Activated CD4-positive, alpha-beta memory T cell treated with anti-CD3 and anti-CD28 coated beads for 36 hours (primary cell): ENCODE measurements at regions not wholly inside any gene's neighbourhood (a gene's known extent, or its start where the extent isn't known, plus 50 kb on each side); places are given as distances from the start of the nearest gene placed in this dataset.
"Not testable (repeated sequence)": the region's sequence is repeated elsewhere in the genome, so short reads cannot be mapped to it uniquely, and the experiment has no call there.

Experiments
- CTCF ChIA-PET: fragments of 350-600 bp; sonication (Branson Sonifier 250); formaldehyde crosslinking; loops from one replicate; lab custom pipeline; 2021; ENCODE audit warnings: antibody characterized with exemption, inconsistent platforms; lab: Charles Lee
- POLR2A ChIA-PET: fragments of 350-600 bp; sonication (Branson Sonifier 250); formaldehyde crosslinking; loops from one replicate; lab custom pipeline; 2021; ENCODE audit warnings: antibody characterized with exemption; lab: Charles Lee
- DNase-seq: peaks from one replicate; pipeline ENCODE4 v3.0.0-alpha.2; 2020
- H3K27ac Mint-ChIP-seq: one replicate; pipeline ENCODE4 v1.8.0; 2021; ENCODE audit warnings: mixed read lengths
- H3K27me3 Mint-ChIP-seq: one replicate; pipeline ENCODE4 v1.8.0; 2021; ENCODE audit warnings: mixed read lengths
- H3K36me3 Mint-ChIP-seq: one replicate; pipeline ENCODE4 v1.8.0; 2021; ENCODE audit warnings: mixed read lengths
- H3K4me1 Mint-ChIP-seq: one replicate; pipeline ENCODE4 v1.8.0; 2021; ENCODE audit warnings: low read depth, mixed read lengths
- H3K4me3 Mint-ChIP-seq: one replicate; pipeline ENCODE4 v1.8.0; 2021; ENCODE audit warnings: mild to moderate bottlenecking, mixed read lengths
- H3K9me3 Mint-ChIP-seq: one replicate; pipeline ENCODE4 v1.8.0; 2021; ENCODE audit warnings: mixed read lengths
- intact Hi-C: fragments of 100-400 bp; cut with micrococcal nuclease; formaldehyde crosslinking; loops from one replicate; pipeline ENCODE4 v1.15.1; 2023

GRCh38 chr4:12118651-12119213 is 690.0 kb upstream of the HS3ST1 start:
- H3K27me3 Mint-ChIP-seq: no peaks in the 10 kb centered on the region
- ChIA-PET POLR2A (no interaction called here), CTCF (no interaction called here)
- no peak for DNase-seq
- H3K4me3 Mint-ChIP-seq: no peak overlapping the region
- no peaks in the 10 kb centered on the region for H3K36me3 Mint-ChIP-seq
- intact Hi-C loops: no loop called here
- H3K27ac Mint-ChIP-seq: no peak overlapping the region
- H3K9me3 Mint-ChIP-seq: peaks cover 20% of the 10 kb centered on the region
- no peaks in the 10 kb centered on the region for H3K4me1 Mint-ChIP-seq

- H3K36me3 Mint-ChIP-seq: no peaks in the 10 kb centered on the region
- H3K9me3 Mint-ChIP-seq: peaks cover 25% of the 10 kb centered on the region
- intact Hi-C loops: no loop called here
- no peaks in the 10 kb centered on the region for H3K4me1 Mint-ChIP-seq
- H3K27ac Mint-ChIP-seq: no peak overlapping the region
- ChIA-PET CTCF (no interaction called here), POLR2A (no interaction called here)
- no peaks in the 10 kb centered on the region for H3K27me3 Mint-ChIP-seq
- H3K4me3 Mint-ChIP-seq: no peak overlapping the region
- DNase-seq: no peak
These were observed 687.4 kb upstream of the HS3ST1 start for GRCh38 chr4:12116009-12116552.

GRCh38 chr4:12110627-12111026 is 681.9 kb upstream of the HS3ST1 start:
- ChIA-PET CTCF (no interaction called here), POLR2A (no interaction called here)
- Mint-ChIP-seq H3K9me3 (peaks cover 18% of the 10 kb centered on the region), H3K36me3 (no peaks in the 10 kb centered on the region), H3K27ac (no peak overlapping the region), H3K4me1 (no peaks in the 10 kb centered on the region), H3K27me3 (no peaks in the 10 kb centered on the region), H3K4me3 (no peak overlapping the region)
- intact Hi-C loops: no loop called here
- DNase-seq: no peak

GRCh38 chr4:12109056-12109455 is 680.4 kb upstream of the HS3ST1 start:
- DNase-seq, POLR2A ChIA-PET, H3K9me3 Mint-ChIP-seq, CTCF ChIA-PET, H3K27me3 Mint-ChIP-seq, H3K27ac Mint-ChIP-seq, H3K36me3 Mint-ChIP-seq, intact Hi-C loops, H3K4me3 Mint-ChIP-seq, H3K4me1 Mint-ChIP-seq: not testable (repeated sequence)

- Mint-ChIP-seq H3K27ac (no peak overlapping the region), H3K4me3 (no peak overlapping the region), H3K36me3 (no peaks in the 10 kb centered on the region), H3K9me3 (peaks cover 5% of the 10 kb centered on the region), H3K27me3 (no peaks in the 10 kb centered on the region), H3K4me1 (no peaks in the 10 kb centered on the region)
- CTCF ChIA-PET: no interaction called here
- intact Hi-C loops: no loop called here
- DNase-seq: no peak
- POLR2A ChIA-PET: no interaction called here
These were observed 676.8 kb upstream of the HS3ST1 start for GRCh38 chr4:12105519-12105918.

GRCh38 chr4:12089920-12090319 is 661.2 kb upstream of the HS3ST1 start:
- H3K27me3 Mint-ChIP-seq, H3K36me3 Mint-ChIP-seq, H3K4me3 Mint-ChIP-seq, H3K4me1 Mint-ChIP-seq, POLR2A ChIA-PET, intact Hi-C loops, H3K27ac Mint-ChIP-seq, H3K9me3 Mint-ChIP-seq, DNase-seq, CTCF ChIA-PET: not testable (repeated sequence)

GRCh38 chr4:12084690-12085089 is 656.0 kb upstream of the HS3ST1 start:
- ChIA-PET CTCF (no interaction called here), POLR2A (no interaction called here)
- intact Hi-C loops: no loop called here
- Mint-ChIP-seq H3K9me3 (peaks cover 7% of the 10 kb centered on the region), H3K4me1 (no peaks in the 10 kb centered on the region), H3K4me3 (no peak overlapping the region), H3K36me3 (no peaks in the 10 kb centered on the region), H3K27me3 (no peaks in the 10 kb centered on the region), H3K27ac (no peak overlapping the region)
- DNase-seq: no peak

GRCh38 chr4:12071316-12071715 is 642.6 kb upstream of the HS3ST1 start:
- Mint-ChIP-seq H3K27ac (no peak overlapping the region), H3K9me3 (peaks cover 3% of the 10 kb centered on the region), H3K4me3 (no peak overlapping the region), H3K27me3 (no peaks in the 10 kb centered on the region), H3K4me1 (no peaks in the 10 kb centered on the region), H3K36me3 (no peaks in the 10 kb centered on the region)
- ChIA-PET CTCF (no interaction called here), POLR2A (no interaction called here)
- intact Hi-C loops: no loop called here
- no peak for DNase-seq

- CTCF ChIA-PET: no interaction called here
- Mint-ChIP-seq H3K27ac (no peak overlapping the region), H3K4me3 (no peak overlapping the region), H3K9me3 (peaks cover 5% of the 10 kb centered on the region), H3K27me3 (no peaks in the 10 kb centered on the region), H3K36me3 (no peaks in the 10 kb centered on the region), H3K4me1 (no peaks in the 10 kb centered on the region)
- intact Hi-C loops: no loop called here
- DNase-seq: no peak
- POLR2A ChIA-PET: no interaction called here
These were observed 625.3 kb upstream of the HS3ST1 start for GRCh38 chr4:12053966-12054365.

- POLR2A ChIA-PET: no interaction called here
- no peak for DNase-seq
- H3K4me3 Mint-ChIP-seq: no peak overlapping the region
- H3K4me1 Mint-ChIP-seq: no peaks in the 10 kb centered on the region
- H3K9me3 Mint-ChIP-seq: peaks cover 5% of the 10 kb centered on the region
- H3K27ac Mint-ChIP-seq: no peak overlapping the region
- H3K27me3 Mint-ChIP-seq: no peaks in the 10 kb centered on the region
- no peaks in the 10 kb centered on the region for H3K36me3 Mint-ChIP-seq
- CTCF ChIA-PET: no interaction called here
- intact Hi-C loops: no loop called here
These were observed 624.9 kb upstream of the HS3ST1 start for GRCh38 chr4:12053556-12053955.

- Mint-ChIP-seq H3K4me1 (no peaks in the 10 kb centered on the region), H3K27me3 (no peaks in the 10 kb centered on the region), H3K27ac (no peak overlapping the region), H3K36me3 (no peaks in the 10 kb centered on the region), H3K4me3 (no peak overlapping the region), H3K9me3 (peaks cover 5% of the 10 kb centered on the region)
- intact Hi-C loops: no loop called here
- POLR2A ChIA-PET: no interaction called here
- DNase-seq: no peak
- CTCF ChIA-PET: no interaction called here
These were observed 621.7 kb upstream of the HS3ST1 start for GRCh38 chr4:12050357-12050756.

GRCh38 chr4:12042818-12043217 is 614.1 kb upstream of the HS3ST1 start:
- no peak overlapping the region for H3K4me3 Mint-ChIP-seq
- H3K36me3 Mint-ChIP-seq: no peaks in the 10 kb centered on the region
- no peak overlapping the region for H3K27ac Mint-ChIP-seq

GRCh38 chr4:12041828-12042227 is 613.1 kb upstream of the HS3ST1 start:
- intact Hi-C loops: no loop called here
- CTCF ChIA-PET: interaction anchor here (1.2 kb wide), 1 partner anchor 591 kb away, joined by 3 read pairs; no protein-coding TSS in a partner anchor
- no peak overlapping the region for H3K27ac Mint-ChIP-seq
- POLR2A ChIA-PET: no interaction called here
- no peaks in the 10 kb centered on the region for H3K27me3 Mint-ChIP-seq
- no peak overlapping the region for H3K4me3 Mint-ChIP-seq
- H3K36me3 Mint-ChIP-seq: no peaks in the 10 kb centered on the region
- H3K9me3 Mint-ChIP-seq: peaks cover 16% of the 10 kb centered on the region
- DNase-seq: no peak
- H3K4me1 Mint-ChIP-seq: no peaks in the 10 kb centered on the region

More at GRCh38 chr4:12042818-12043217, 614.1 kb upstream of the HS3ST1 start:
- H3K4me1 Mint-ChIP-seq: no peaks in the 10 kb centered on the region
- H3K27me3 Mint-ChIP-seq: no peaks in the 10 kb centered on the region
- intact Hi-C loops: no loop called here
- CTCF ChIA-PET: no interaction called here
- DNase-seq: no peak
- H3K9me3 Mint-ChIP-seq: peaks cover 16% of the 10 kb centered on the region
- POLR2A ChIA-PET: no interaction called here
